Transverse colon (tissue), 4 donors: ENCODE measurements at regions not wholly inside any gene's neighbourhood (a gene's known extent, or its start where the extent isn't known, plus 50 kb on each side); places are given as distances from the start of the nearest gene placed in this dataset.
"Not testable (repeated sequence)": the region's sequence is repeated elsewhere in the genome, so short reads cannot be mapped to it uniquely, and the experiment has no call there.

Experiments
- POLR2A ChIP-seq: fragments of 450-650 bp; IDR thresholded peaks from one replicate; pipeline ENCODE4 v1.6.1; 2016; ENCODE audit warnings: antibody characterized with exemption, mild to moderate bottlenecking, moderate library complexity
- POLR2AphosphoS5 ChIP-seq, 3 donors: sonication (generic); formaldehyde crosslinking; IDR thresholded peaks; one replicate each; pipeline ENCODE4 v1.6.1; 2016; ENCODE audit warnings: antibody characterized with exemption in 3 of 3
- TF ChIP-seq, protein P1 (sequence below), 5 experiments: fragments of 200-600 bp in 3 of 5; fragments of 450-650 bp in 2 of 5; sonication (generic) in 3 of 5; IDR thresholded peaks; 1 replicate in 2 of 5; 2 replicates in 3 of 5; pipeline ENCODE4 v1.5.1; 2016 to 2017; ENCODE audit warnings: antibody characterized with exemption in 5 of 5, inconsistent platforms in 3 of 5, mild to moderate bottlenecking in 2 of 5, moderate library complexity in 1 of 5

DNA sequence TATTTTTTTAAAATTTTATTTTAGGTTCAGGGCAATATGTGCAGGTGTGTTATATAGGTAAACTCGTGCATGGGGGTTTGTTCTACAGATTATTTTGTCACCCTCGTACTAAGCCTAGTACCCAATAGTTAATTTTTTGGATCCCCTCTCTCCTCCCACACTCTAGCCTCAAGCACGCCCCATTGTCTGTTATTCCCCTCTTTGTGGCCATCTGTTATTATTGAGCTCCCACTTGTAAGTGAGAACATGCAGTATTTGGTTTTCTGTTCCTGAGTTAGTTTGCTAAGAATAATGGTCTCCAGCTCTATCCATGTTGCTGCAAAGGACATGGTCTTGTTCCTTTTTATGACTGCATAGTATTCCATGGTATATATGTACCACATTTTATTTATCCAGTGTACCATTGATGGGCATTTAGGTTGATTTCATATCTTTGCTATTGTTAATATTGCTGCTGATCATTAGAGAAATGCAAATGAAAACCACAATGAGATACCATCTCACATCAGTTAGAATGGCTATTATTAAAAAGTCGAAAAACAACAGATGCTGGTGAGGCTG is 753.7 kb upstream of the CTNND2 start:
- TF ChIP-seq POLR2A; POLR2AphosphoS5 (IDR thresholded peaks at IDR 0.05): not testable (repeated sequence)
- TF ChIP-seq, protein P1, sequence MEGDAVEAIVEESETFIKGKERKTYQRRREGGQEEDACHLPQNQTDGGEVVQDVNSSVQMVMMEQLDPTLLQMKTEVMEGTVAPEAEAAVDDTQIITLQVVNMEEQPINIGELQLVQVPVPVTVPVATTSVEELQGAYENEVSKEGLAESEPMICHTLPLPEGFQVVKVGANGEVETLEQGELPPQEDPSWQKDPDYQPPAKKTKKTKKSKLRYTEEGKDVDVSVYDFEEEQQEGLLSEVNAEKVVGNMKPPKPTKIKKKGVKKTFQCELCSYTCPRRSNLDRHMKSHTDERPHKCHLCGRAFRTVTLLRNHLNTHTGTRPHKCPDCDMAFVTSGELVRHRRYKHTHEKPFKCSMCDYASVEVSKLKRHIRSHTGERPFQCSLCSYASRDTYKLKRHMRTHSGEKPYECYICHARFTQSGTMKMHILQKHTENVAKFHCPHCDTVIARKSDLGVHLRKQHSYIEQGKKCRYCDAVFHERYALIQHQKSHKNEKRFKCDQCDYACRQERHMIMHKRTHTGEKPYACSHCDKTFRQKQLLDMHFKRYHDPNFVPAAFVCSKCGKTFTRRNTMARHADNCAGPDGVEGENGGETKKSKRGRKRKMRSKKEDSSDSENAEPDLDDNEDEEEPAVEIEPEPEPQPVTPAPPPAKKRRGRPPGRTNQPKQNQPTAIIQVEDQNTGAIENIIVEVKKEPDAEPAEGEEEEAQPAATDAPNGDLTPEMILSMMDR (IDR thresholded peaks at IDR 0.05), result not testable (repeated sequence)
